AG04449 (cell line): ENCODE measurements at regions not wholly inside any gene's neighbourhood (a gene's known extent, or its start where the extent isn't known, plus 50 kb on each side); places are given as distances from the start of the nearest gene placed in this dataset.
A peak's percentile ranks its signal among the peaks of the same experiment; 100 is the strongest.
"Not testable (repeated sequence)": the region's sequence is repeated elsewhere in the genome, so short reads cannot be mapped to it uniquely, and the experiment has no call there.

Experiments used
- CTCF ChIA-PET: fragments of 350-600 bp; formaldehyde crosslinking; extraction: SDS; loops from one replicate; lab custom pipeline; 2021; ENCODE audit warnings: antibody characterized with exemption; lab: Yijun Ruan, JAX
- POLR2A ChIA-PET: fragments of 400-600, 350-600 bp; formaldehyde crosslinking; extraction: SDS; loops from one replicate; lab custom pipeline; 2020; ENCODE audit warnings: antibody characterized with exemption, inconsistent platforms; lab: Yijun Ruan, JAX
- DNase-seq: peaks from one replicate; pipeline ENCODE4 v3.0.0-alpha.2; 2010; ENCODE audit warnings: low read depth, low spot score
- H3K4me3 ChIP-seq: 2 replicates; pipeline ENCODE4 v1.5.1; 2011; ENCODE audit warnings: low read depth, mild to moderate bottlenecking, control low read depth, low read length
- TF ChIP-seq, protein P1 (sequence below): IDR thresholded peaks from one replicate; pipeline ENCODE4 v1.5.1; 2011; ENCODE audit warnings: mild to moderate bottlenecking, moderate library complexity, low read length, control low read depth, inconsistent platforms; ENCODE audit not compliant: insufficient read depth; ENCODE audit errors: missing control alignments

DNA sequence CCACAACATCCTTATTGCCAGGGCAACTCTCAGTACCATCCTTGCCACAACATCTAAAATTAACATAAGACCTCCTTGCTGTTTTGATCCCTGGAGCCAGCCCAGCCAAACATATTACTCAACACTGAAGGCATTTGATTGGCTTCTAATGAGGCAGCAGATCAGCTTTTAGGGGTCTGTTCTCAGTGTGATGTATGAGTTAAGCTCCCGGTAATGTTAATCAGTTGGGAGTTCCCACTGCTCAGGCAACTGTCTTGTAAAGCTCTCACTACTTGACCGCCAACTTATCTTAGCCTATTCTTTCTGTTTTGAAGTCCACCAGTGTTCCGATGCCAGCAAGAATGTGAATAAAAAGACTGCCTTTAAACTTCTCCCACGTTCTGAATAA, 158.9 kb downstream of the FOXB1 start:
- DNase-seq = no peak
- ChIA-PET POLR2A (no interaction called here), CTCF (no interaction called here)
- no peak overlapping the region for H3K4me3 ChIP-seq
- TF ChIP-seq, protein P1, sequence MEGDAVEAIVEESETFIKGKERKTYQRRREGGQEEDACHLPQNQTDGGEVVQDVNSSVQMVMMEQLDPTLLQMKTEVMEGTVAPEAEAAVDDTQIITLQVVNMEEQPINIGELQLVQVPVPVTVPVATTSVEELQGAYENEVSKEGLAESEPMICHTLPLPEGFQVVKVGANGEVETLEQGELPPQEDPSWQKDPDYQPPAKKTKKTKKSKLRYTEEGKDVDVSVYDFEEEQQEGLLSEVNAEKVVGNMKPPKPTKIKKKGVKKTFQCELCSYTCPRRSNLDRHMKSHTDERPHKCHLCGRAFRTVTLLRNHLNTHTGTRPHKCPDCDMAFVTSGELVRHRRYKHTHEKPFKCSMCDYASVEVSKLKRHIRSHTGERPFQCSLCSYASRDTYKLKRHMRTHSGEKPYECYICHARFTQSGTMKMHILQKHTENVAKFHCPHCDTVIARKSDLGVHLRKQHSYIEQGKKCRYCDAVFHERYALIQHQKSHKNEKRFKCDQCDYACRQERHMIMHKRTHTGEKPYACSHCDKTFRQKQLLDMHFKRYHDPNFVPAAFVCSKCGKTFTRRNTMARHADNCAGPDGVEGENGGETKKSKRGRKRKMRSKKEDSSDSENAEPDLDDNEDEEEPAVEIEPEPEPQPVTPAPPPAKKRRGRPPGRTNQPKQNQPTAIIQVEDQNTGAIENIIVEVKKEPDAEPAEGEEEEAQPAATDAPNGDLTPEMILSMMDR = no peak

DNA sequence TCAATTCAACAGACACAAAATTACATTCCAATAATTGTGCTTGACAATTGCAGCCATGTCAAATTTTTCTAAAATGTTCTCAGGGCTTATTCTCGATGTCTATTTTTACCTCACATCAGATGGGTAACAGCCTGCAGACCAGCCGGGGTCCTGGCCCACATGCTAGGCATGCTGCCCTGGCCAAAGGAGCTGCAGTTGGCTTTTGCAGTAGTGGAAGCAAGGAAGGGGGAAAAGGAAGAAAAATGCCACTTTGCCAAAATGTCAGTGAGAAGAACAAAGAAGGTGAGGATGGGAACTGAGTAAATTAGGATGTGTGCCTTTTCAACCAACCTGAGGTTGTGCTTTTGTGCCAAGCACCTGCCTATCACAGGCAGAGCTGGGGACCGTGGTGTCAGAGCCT, 161.0 kb downstream of the FOXB1 start:
- POLR2A ChIA-PET = no interaction called here
- no peak for DNase-seq
- TF ChIP-seq, protein P1 = no peak
- H3K4me3 ChIP-seq = no peak overlapping the region
- CTCF ChIA-PET = interaction anchor here (1.2 kb wide), 1 partner anchor 474 kb away, joined by 3 read pairs; no protein-coding TSS in a partner anchor

DNA sequence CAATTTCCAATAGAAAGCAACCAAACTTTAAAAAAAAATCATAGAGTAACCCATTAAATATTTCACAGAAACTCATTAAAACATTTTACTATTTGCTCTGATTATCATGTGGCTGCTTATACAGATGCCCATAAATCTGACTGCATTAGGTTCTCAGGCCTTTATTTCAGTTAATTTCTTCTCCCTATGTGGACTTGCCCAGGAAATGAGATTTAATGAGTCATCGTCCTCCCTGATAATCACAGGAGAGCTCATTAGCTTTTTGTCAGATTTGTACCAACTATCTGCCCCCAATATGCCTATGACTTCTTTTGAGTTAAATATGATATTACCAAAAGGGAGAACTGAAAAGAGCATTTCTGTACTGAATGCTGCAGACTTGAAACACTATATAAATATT, 168.0 kb downstream of the FOXB1 start:
- ChIA-PET CTCF (interaction anchor here (0.9 to 1.3 kb wide), 3 partner anchors 8 to 481 kb away, joined by 3 to 4 read pairs (median 3); no protein-coding TSS in a partner anchor), POLR2A (no interaction called here)
- no peak overlapping the region for H3K4me3 ChIP-seq
- TF ChIP-seq, protein P1 = no peak
- no peak for DNase-seq

DNA sequence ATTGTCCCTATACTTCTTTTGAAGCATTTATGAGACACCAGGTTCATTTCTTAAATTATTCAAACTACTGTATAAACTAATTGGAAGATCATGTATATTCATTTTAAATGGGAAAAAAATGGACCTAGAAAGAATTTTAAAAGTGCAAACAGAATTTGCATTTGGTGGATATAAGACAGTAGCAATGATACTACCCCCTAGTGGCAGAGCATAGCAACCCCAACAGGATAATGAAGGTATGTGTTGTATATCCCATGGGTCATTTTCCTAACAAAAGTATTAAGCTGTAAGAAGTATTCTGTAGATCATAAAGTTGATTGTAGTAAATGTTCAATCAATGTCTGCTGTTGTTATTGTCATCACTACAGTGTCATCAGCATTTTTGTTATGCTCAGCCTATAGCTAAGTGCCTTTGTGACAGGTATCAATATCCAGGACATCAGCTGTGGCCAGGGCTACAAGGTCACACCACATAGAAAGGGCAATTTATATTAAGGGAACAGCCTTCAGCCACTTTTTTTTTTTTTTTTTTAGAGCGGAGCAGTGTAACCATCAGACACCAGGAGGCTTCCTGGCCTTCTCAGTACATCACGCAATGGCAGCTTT, 175.8 kb downstream of the FOXB1 start:
- DNase-seq = peak; percentile 9
- no peak overlapping the region for H3K4me3 ChIP-seq
- TF ChIP-seq, protein P1 = peak; percentile 68
- CTCF ChIA-PET = interaction anchor here (0.6 to 4.0 kb wide), 28 partner anchors 8 to 647 kb away, joined by 3 to 34 read pairs (median 4); partner anchors contain the start of gene BNIP2
- POLR2A ChIA-PET = no interaction called here

DNA sequence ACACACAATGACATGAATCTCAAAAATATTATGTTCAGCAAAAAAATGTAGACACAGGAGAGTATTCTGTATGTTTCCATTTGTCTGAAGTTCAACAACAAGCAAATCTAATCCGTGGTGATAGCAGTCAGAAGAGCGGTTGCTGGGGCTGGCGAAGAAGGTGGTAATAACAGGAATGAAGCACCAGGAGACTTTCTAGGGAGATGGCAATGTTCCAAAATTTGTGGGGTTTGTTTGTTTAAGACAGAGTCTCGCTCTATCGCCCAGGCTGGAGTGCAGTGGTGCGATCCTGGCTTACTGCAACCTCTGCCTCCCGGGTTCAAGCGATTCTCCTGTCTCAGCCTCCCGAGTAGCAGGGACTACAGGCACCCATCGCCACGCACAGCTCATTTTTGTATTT, 177.8 kb downstream of the FOXB1 start:
- H3K4me3 ChIP-seq, DNase-seq, POLR2A ChIA-PET: not testable (repeated sequence)
- CTCF ChIA-PET = interaction anchor here (0.9 to 4.2 kb wide), 7 partner anchors 11 to 492 kb away, joined by 3 to 34 read pairs (median 16); partner anchors contain the start of gene BNIP2

DNA sequence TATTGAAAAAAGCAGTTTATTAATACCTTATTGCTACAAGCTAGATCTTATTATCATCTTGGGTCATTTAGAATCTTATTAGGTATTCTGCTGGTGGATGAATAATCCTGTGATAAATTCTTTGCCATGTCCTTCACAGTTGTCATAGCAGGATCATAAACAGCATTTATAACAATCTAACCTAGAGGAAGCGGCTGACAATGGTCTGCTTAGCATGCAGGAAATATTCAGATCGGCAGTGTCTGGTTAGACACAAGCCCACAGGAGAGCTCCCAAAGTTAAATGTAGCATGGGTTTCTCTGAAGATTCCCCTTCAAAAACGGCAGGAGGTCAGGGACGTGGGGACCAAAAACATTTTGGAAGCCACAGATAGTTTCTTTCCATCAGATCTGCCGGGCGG, 179.3 kb downstream of the FOXB1 start:
- CTCF ChIA-PET = interaction anchor here (0.9 to 4.2 kb wide), 3 partner anchors 267 to 492 kb away, joined by 4 to 17 read pairs (median 4); no protein-coding TSS in a partner anchor
- DNase-seq = no peak
- TF ChIP-seq, protein P1 = no peak
- POLR2A ChIA-PET = no interaction called here
- no peak overlapping the region for H3K4me3 ChIP-seq

DNA sequence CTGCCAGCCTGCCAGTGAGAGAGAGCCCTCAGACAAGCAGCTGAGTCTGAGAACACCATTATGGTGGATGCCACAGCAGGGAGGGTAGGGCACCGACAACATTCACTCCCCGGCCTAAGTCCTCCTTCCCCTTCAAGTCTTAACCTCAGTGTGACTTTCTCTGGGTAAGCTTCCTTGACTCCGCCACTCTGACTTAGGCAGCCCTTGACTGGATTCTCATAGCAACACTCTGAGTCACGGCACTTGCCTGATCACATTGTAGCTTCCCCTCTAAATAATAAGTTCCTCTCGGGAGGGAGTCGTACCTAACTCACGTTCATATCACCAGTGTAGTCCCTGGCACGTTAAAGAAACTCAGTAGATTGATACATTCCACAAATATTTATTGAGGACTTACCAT, 180.5 kb downstream of the FOXB1 start:
- POLR2A ChIA-PET = no interaction called here
- no peak overlapping the region for H3K4me3 ChIP-seq
- DNase-seq = no peak
- TF ChIP-seq, protein P1 = no peak
- CTCF ChIA-PET = interaction anchor here (4.2 kb wide), 1 partner anchor 493 kb away, joined by 17 read pairs; no protein-coding TSS in a partner anchor
